SK-N-SH treated with all-trans-retinoic acid at 6 μM for 48 hours (cell line): ENCODE measurements at regions not wholly inside any gene's neighbourhood (a gene's known extent, or its start where the extent isn't known, plus 50 kb on each side); places are given as distances from the start of the nearest gene placed in this dataset.

ENCODE experiments used
- ATAC-seq: fragments of 200-7000 bp; cut with Tn5 transposase; 3 replicates; pipeline ENCODE4 v1.9.1; 2020; ENCODE audit warnings: mild to moderate bottlenecking, moderate library complexity
- ARNTL ChIP-seq: fragments of 450-650 bp; formaldehyde crosslinking; IDR thresholded peaks from 2 replicates; pipeline ENCODE4 v1.5.0; 2020; ENCODE audit warnings: low read depth, mild to moderate bottlenecking, moderate library complexity, borderline replicate concordance
- CREB5 ChIP-seq: fragments of 250-450 bp; sonication (Bioruptor Pico); IDR thresholded peaks from 2 replicates; pipeline ENCODE4 v1.5.1; 2020; ENCODE audit warnings: low read depth, mild to moderate bottlenecking, moderate library complexity
- CSDC2 ChIP-seq: fragments of 250-450 bp; sonication (Bioruptor Pico); IDR thresholded peaks from 2 replicates; pipeline ENCODE4 v1.5.0; 2020; ENCODE audit warnings: mild to moderate bottlenecking, moderate library complexity
- CSRNP3 ChIP-seq: fragments of 250-450 bp; sonication (Bioruptor Pico); IDR thresholded peaks from 2 replicates; pipeline ENCODE4 v1.5.1; 2021; ENCODE audit warnings: mild to moderate bottlenecking, moderate library complexity
- ESRRG ChIP-seq: fragments of 250-450 bp; sonication (Bioruptor Pico); IDR thresholded peaks from 2 replicates; pipeline ENCODE4 v1.6.1; 2021; ENCODE audit warnings: mild to moderate bottlenecking
- GLIS3 ChIP-seq: fragments of 250-450 bp; sonication (Bioruptor Pico); IDR thresholded peaks from 2 replicates; pipeline ENCODE4 v1.5.0; 2020; ENCODE audit warnings: mild to moderate bottlenecking, moderate library complexity
- OSR1 ChIP-seq: fragments of 250-450 bp; sonication (Bioruptor Pico); IDR thresholded peaks from 2 replicates; pipeline ENCODE4 v1.8.0; 2022; ENCODE audit warnings: moderate library complexity, mild to moderate bottlenecking, inconsistent platforms
- PATZ1 ChIP-seq: fragments of 250-450 bp; sonication (Bioruptor Pico); IDR thresholded peaks from 2 replicates; pipeline ENCODE4 v1.8.0; 2020; ENCODE audit warnings: mild to moderate bottlenecking, moderate library complexity, borderline replicate concordance
- POU6F1 ChIP-seq: fragments of 250-450 bp; sonication (Bioruptor Pico); IDR thresholded peaks from 2 replicates; pipeline ENCODE4 v1.8.0; 2021; ENCODE audit warnings: low read depth, mild to moderate bottlenecking, moderate library complexity, borderline replicate concordance
- RARB ChIP-seq: fragments of 250-450 bp; sonication (Bioruptor Pico); IDR thresholded peaks from 2 replicates; pipeline ENCODE4 v1.8.0; 2021; ENCODE audit warnings: mild to moderate bottlenecking, moderate library complexity
- SNAI2 ChIP-seq: fragments of 250-450 bp; sonication (Bioruptor Pico); IDR thresholded peaks from 2 replicates; pipeline ENCODE4 v1.5.0; 2020; ENCODE audit warnings: mild to moderate bottlenecking, moderate library complexity
- TCF4 ChIP-seq: fragments of 250-450 bp; sonication (Bioruptor Pico); IDR thresholded peaks from 2 replicates; pipeline ENCODE4 v1.8.0; 2021; ENCODE audit warnings: mild to moderate bottlenecking, moderate library complexity, borderline replicate concordance
- TOX ChIP-seq: fragments of 250-450 bp; sonication (Bioruptor Pico); IDR thresholded peaks from 2 replicates; pipeline ENCODE4 v1.8.0; 2021; ENCODE audit warnings: mild to moderate bottlenecking, moderate library complexity, borderline replicate concordance
- ZNF565 ChIP-seq: fragments of 450-650 bp; formaldehyde crosslinking; conservative IDR thresholded peaks from 2 replicates; pipeline ENCODE4 v1.5.0; 2020; ENCODE audit warnings: low read depth, mild to moderate bottlenecking, moderate library complexity
- ZNF70 ChIP-seq: fragments of 450-650 bp; formaldehyde crosslinking; IDR thresholded peaks from 2 replicates; pipeline ENCODE4 v1.5.0; 2020; ENCODE audit warnings: mild to moderate bottlenecking, moderate library complexity
- ZNF8 ChIP-seq: fragments of 450-650 bp; formaldehyde crosslinking; IDR thresholded peaks from 2 replicates; pipeline ENCODE4 v1.5.0; 2020; ENCODE audit warnings: mild to moderate bottlenecking, moderate library complexity
- TF ChIP-seq, protein P1 (sequence below): fragments of 250-450 bp; sonication (Bioruptor Pico); IDR thresholded peaks from 2 replicates; pipeline ENCODE4 v1.5.0; 2020; ENCODE audit warnings: mild to moderate bottlenecking, moderate library complexity

- ATAC-seq: no peak
- TF ChIP-seq, protein P1, sequence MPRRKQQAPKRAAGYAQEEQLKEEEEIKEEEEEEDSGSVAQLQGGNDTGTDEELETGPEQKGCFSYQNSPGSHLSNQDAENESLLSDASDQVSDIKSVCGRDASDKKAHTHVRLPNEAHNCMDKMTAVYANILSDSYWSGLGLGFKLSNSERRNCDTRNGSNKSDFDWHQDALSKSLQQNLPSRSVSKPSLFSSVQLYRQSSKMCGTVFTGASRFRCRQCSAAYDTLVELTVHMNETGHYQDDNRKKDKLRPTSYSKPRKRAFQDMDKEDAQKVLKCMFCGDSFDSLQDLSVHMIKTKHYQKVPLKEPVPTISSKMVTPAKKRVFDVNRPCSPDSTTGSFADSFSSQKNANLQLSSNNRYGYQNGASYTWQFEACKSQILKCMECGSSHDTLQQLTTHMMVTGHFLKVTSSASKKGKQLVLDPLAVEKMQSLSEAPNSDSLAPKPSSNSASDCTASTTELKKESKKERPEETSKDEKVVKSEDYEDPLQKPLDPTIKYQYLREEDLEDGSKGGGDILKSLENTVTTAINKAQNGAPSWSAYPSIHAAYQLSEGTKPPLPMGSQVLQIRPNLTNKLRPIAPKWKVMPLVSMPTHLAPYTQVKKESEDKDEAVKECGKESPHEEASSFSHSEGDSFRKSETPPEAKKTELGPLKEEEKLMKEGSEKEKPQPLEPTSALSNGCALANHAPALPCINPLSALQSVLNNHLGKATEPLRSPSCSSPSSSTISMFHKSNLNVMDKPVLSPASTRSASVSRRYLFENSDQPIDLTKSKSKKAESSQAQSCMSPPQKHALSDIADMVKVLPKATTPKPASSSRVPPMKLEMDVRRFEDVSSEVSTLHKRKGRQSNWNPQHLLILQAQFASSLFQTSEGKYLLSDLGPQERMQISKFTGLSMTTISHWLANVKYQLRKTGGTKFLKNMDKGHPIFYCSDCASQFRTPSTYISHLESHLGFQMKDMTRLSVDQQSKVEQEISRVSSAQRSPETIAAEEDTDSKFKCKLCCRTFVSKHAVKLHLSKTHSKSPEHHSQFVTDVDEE (CRISPR knock-in tag): no peak
- TF ChIP-seq CSRNP3 (CRISPR knock-in tag) (no peak), RARB (CRISPR knock-in tag) (no peak), SNAI2 (no peak), ZNF70 (no peak), TOX (CRISPR knock-in tag) (no peak), TCF4 (CRISPR knock-in tag) (no peak), PATZ1 (no peak), ARNTL (CRISPR knock-in tag) (no peak)
Observed at GRCh38 chr1:101111461-101111860, 85.9 kb upstream of the DPH5 start.

DNA sequence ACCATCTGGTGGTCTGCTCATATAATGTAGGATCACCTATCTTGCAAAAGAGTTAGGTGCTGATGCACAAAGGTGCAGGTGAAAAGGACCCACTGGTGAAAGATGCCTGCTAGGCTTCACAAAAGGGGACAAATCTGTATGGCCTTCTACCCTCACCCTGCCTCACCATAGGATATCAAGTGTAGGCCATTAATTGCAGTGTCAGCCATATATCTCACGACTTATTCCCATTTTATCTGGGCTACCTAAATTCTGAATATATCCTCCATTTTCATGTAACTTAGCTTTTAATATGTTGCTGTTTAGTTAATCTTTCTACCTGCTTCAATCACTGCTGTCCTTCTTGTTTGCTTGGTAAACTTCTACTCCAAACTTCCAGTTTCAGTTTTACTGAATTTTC, 84.2 kb upstream of the DPH5 start:
- TF ChIP-seq ZNF70 (no peak), ZNF565 (CRISPR knock-in tag) (no peak), ESRRG (CRISPR knock-in tag) (no peak), CREB5 (CRISPR knock-in tag) (no peak), POU6F1 (no peak), ZNF8 (CRISPR knock-in tag) (no peak), GLIS3 (CRISPR knock-in tag) (no peak), SNAI2 (no peak), CSDC2 (CRISPR knock-in tag) (no peak), CSRNP3 (CRISPR knock-in tag) (no peak), RARB (CRISPR knock-in tag) (no peak)

GRCh38 chr1:101108111-101108500, 82.5 kb upstream of the DPH5 start:
- ATAC-seq: no peak
- TF ChIP-seq POU6F1 (no peak), CREB5 (CRISPR knock-in tag) (no peak), OSR1 (CRISPR knock-in tag) (no peak)

More for the DNA sequence above, 84.2 kb upstream of the DPH5 start:
- ATAC-seq: no peak
